ENCODE measurements at regions not wholly inside any gene's neighbourhood (a gene's known extent, or its start where the extent isn't known, plus 50 kb on each side); places are given as distances from the start of the nearest gene placed in this dataset.

DNA sequence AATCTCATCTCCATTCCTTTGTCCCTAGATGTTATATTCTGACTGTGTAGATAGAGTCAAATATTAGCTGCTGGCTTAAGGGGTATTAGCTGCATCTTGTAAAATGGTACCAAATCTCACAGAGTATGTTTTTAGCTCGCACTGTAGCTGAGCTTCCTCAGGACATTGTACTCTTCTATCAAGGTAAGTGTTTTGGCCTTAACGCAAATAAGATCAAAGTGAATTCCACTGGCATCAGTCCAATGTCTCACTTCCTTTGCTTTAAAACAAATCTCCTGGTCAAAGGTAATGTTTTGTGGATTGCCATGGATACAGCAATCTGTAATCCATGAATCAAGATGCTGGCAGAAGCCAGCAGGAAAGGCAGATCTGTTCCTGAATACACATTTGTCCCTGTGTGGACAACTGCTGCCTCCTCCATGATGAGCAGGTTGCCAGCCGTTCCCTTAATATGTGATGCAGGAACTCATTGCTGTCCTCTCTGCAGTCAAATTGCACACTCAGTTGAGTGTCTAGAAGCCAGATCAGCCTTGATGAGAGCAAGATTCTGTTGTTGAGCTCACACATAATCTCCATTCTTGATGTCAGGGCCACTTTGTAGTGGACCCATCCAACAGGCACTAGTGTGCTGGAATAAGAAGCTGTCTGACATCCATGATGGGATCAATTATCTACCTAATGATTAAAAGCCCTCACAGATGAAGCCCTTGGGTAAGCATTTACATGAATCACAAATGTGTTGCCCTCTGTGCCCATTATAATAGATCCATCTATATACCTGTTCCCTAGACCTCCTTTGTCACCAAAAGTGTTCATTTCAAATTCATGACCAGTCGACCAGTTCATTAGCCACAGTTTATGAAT is 96.6 kb upstream of the AGTR1 start:
- TF ChIP-seq POLR2AphosphoS5 (IDR thresholded peaks at IDR 0.05) = no peak
- TF ChIP-seq, protein P1, sequence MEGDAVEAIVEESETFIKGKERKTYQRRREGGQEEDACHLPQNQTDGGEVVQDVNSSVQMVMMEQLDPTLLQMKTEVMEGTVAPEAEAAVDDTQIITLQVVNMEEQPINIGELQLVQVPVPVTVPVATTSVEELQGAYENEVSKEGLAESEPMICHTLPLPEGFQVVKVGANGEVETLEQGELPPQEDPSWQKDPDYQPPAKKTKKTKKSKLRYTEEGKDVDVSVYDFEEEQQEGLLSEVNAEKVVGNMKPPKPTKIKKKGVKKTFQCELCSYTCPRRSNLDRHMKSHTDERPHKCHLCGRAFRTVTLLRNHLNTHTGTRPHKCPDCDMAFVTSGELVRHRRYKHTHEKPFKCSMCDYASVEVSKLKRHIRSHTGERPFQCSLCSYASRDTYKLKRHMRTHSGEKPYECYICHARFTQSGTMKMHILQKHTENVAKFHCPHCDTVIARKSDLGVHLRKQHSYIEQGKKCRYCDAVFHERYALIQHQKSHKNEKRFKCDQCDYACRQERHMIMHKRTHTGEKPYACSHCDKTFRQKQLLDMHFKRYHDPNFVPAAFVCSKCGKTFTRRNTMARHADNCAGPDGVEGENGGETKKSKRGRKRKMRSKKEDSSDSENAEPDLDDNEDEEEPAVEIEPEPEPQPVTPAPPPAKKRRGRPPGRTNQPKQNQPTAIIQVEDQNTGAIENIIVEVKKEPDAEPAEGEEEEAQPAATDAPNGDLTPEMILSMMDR (IDR thresholded peaks at IDR 0.05; ENCODE audit: poor library complexity, severe bottlenecking) = no peak
- no peak for TF ChIP-seq EZH2 (IDR thresholded peaks at IDR 0.05; ENCODE audit: borderline replicate concordance, insufficient read depth, low read length, poor library complexity, severe bottlenecking)
- no peak for TF ChIP-seq EP300 (conservative IDR thresholded peaks at IDR 0.05; ENCODE audit: poor library complexity, severe bottlenecking)
- TF ChIP-seq, protein P2, sequence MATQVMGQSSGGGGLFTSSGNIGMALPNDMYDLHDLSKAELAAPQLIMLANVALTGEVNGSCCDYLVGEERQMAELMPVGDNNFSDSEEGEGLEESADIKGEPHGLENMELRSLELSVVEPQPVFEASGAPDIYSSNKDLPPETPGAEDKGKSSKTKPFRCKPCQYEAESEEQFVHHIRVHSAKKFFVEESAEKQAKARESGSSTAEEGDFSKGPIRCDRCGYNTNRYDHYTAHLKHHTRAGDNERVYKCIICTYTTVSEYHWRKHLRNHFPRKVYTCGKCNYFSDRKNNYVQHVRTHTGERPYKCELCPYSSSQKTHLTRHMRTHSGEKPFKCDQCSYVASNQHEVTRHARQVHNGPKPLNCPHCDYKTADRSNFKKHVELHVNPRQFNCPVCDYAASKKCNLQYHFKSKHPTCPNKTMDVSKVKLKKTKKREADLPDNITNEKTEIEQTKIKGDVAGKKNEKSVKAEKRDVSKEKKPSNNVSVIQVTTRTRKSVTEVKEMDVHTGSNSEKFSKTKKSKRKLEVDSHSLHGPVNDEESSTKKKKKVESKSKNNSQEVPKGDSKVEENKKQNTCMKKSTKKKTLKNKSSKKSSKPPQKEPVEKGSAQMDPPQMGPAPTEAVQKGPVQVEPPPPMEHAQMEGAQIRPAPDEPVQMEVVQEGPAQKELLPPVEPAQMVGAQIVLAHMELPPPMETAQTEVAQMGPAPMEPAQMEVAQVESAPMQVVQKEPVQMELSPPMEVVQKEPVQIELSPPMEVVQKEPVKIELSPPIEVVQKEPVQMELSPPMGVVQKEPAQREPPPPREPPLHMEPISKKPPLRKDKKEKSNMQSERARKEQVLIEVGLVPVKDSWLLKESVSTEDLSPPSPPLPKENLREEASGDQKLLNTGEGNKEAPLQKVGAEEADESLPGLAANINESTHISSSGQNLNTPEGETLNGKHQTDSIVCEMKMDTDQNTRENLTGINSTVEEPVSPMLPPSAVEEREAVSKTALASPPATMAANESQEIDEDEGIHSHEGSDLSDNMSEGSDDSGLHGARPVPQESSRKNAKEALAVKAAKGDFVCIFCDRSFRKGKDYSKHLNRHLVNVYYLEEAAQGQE (IDR thresholded peaks at IDR 0.05; ENCODE audit: borderline replicate concordance) = no peak
- no peak for TF ChIP-seq TAF1 (IDR thresholded peaks at IDR 0.05; ENCODE audit: low read depth)
- TF ChIP-seq RAD21 (conservative IDR thresholded peaks at IDR 0.05) = no peak
